ENCODE measurements at regions not wholly inside any gene's neighbourhood (a gene's known extent, or its start where the extent isn't known, plus 50 kb on each side); places are given as distances from the start of the nearest gene placed in this dataset.

DNA sequence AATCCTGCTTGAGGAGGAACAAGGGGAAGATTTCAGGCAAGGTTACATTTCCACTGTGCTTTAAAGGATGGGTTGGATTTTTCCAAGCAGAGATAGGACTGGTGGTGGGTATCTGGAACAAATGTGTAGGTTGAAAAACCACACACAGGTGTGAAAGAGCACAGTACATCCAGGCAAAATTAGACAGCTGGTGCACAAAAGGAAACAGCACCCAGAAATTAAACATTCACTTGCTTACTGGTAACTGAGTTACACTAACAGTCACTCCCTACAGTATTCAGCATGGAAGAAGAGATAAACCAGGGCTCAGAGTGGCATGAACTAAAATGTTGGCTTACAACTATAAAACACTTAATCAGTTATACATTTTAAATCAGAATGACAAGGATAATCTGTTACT is 81.5 kb upstream of the RASEF start (continued):
- TF ChIP-seq, protein P1, sequence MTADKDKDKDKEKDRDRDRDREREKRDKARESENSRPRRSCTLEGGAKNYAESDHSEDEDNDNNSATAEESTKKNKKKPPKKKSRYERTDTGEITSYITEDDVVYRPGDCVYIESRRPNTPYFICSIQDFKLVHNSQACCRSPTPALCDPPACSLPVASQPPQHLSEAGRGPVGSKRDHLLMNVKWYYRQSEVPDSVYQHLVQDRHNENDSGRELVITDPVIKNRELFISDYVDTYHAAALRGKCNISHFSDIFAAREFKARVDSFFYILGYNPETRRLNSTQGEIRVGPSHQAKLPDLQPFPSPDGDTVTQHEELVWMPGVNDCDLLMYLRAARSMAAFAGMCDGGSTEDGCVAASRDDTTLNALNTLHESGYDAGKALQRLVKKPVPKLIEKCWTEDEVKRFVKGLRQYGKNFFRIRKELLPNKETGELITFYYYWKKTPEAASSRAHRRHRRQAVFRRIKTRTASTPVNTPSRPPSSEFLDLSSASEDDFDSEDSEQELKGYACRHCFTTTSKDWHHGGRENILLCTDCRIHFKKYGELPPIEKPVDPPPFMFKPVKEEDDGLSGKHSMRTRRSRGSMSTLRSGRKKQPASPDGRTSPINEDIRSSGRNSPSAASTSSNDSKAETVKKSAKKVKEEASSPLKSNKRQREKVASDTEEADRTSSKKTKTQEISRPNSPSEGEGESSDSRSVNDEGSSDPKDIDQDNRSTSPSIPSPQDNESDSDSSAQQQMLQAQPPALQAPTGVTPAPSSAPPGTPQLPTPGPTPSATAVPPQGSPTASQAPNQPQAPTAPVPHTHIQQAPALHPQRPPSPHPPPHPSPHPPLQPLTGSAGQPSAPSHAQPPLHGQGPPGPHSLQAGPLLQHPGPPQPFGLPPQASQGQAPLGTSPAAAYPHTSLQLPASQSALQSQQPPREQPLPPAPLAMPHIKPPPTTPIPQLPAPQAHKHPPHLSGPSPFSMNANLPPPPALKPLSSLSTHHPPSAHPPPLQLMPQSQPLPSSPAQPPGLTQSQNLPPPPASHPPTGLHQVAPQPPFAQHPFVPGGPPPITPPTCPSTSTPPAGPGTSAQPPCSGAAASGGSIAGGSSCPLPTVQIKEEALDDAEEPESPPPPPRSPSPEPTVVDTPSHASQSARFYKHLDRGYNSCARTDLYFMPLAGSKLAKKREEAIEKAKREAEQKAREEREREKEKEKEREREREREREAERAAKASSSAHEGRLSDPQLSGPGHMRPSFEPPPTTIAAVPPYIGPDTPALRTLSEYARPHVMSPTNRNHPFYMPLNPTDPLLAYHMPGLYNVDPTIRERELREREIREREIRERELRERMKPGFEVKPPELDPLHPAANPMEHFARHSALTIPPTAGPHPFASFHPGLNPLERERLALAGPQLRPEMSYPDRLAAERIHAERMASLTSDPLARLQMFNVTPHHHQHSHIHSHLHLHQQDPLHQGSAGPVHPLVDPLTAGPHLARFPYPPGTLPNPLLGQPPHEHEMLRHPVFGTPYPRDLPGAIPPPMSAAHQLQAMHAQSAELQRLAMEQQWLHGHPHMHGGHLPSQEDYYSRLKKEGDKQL (CRISPR knock-in tag; IDR thresholded peaks at IDR 0.05; ENCODE audit: borderline replicate concordance), result no peak
- TF ChIP-seq ZNF316 (IDR thresholded peaks at IDR 0.05) (no peak), ZNF146 (CRISPR knock-in tag; IDR thresholded peaks at IDR 0.05; ENCODE audit: unreplicated experiment) (no peak), MIER1 (IDR thresholded peaks at IDR 0.05; ENCODE audit: low read depth) (no peak), RCOR1 (IDR thresholded peaks at IDR 0.05; ENCODE audit: borderline replicate concordance in 1 of 2, low read depth in 2 of 2, low read length in 2 of 2) (no peak)

DNA sequence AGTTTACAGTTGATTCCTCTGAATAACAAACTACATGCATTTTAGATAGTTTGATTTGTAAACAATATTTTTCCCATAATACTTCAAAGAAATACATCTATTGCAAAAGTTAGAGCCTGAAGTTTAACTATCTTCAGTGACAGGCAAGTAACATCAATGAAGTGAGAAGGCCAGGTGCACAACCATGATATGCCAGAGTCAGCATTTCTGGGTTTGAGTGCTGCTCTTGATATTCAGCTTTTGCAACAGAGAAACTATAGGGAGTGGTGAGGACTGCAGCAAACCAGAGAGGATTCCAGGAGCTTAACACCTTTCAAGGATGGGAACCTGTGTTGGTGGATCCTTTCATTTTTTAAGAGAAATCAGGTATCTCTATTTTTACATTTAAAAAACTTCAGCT is 79.4 kb upstream of the RASEF start:
- BruUV-seq (replicated peaks), result no TSS peak
- H3K9me1 ChIP-seq (ENCODE audit: control insufficient read depth, insufficient read depth, low read length), result no peaks in the 10 kb centered on the region
- no peaks in the 10 kb centered on the region for H3K27me3 ChIP-seq (ENCODE audit: control insufficient read depth in 2 of 2, insufficient read depth in 2 of 2, low read length in 2 of 2)
- H3K4me1 ChIP-seq (replicated peaks in 1 of 2; ENCODE audit: control insufficient read depth in 2 of 2, insufficient read depth in 2 of 2, low read length in 2 of 2), result no peaks in the 10 kb centered on the region
- no peak overlapping the region for H3K4me3 ChIP-seq
- no peaks in the 10 kb centered on the region for H3K79me2 ChIP-seq (ENCODE audit: control insufficient read depth, insufficient read depth, low read length)
- in situ Hi-C loops (cut with MboI) (no loop called here), intact Hi-C loops (cut with micrococcal nuclease) (no loop called here)
- no peak for DNase-seq (ENCODE audit: extremely low read depth in 1 of 4, low spot score in 3 of 4)
- no peak for FAIRE-seq
- no peak for ATAC-seq
- H3K9ac ChIP-seq (ENCODE audit: insufficient read depth in 1 of 2, low read depth in 2 of 2, low read length in 2 of 2), result no peak overlapping the region
- ChIA-PET POLR2A (no interaction called here), CTCF (ENCODE audit: low intra/inter-chr PET ratio) (no interaction called here)
- no peaks in the 10 kb centered on the region for H3K36me3 ChIP-seq (ENCODE audit: control insufficient read depth, insufficient read depth, low read length)
- H3K4me2 ChIP-seq (ENCODE audit: insufficient read depth, low read length), result no peak overlapping the region
- no peaks in the 10 kb centered on the region for H4K20me1 ChIP-seq (replicated peaks; ENCODE audit: control insufficient read depth, insufficient read depth, low read length)
- no peak overlapping the region for H3K27ac ChIP-seq (ENCODE audit: extremely low read depth, low read depth, low read length)
- TF ChIP-seq, protein P2, sequence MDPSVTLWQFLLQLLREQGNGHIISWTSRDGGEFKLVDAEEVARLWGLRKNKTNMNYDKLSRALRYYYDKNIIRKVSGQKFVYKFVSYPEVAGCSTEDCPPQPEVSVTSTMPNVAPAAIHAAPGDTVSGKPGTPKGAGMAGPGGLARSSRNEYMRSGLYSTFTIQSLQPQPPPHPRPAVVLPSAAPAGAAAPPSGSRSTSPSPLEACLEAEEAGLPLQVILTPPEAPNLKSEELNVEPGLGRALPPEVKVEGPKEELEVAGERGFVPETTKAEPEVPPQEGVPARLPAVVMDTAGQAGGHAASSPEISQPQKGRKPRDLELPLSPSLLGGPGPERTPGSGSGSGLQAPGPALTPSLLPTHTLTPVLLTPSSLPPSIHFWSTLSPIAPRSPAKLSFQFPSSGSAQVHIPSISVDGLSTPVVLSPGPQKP (CRISPR knock-in tag; IDR thresholded peaks at IDR 0.05), result no peak
- TF ChIP-seq HIVEP1 (CRISPR knock-in tag; IDR thresholded peaks at IDR 0.05), result no peak
- no peak for TF ChIP-seq HNRNPK (IDR thresholded peaks at IDR 0.05; ENCODE audit: low read depth, low read length, poor library complexity, severe bottlenecking)
- TF ChIP-seq NR2C2 (CRISPR knock-in tag; IDR thresholded peaks at IDR 0.05), result no peak
- no peak for TF ChIP-seq NR2C2 (tag; IDR thresholded peaks at IDR 0.05)
- TF ChIP-seq, protein P3, sequence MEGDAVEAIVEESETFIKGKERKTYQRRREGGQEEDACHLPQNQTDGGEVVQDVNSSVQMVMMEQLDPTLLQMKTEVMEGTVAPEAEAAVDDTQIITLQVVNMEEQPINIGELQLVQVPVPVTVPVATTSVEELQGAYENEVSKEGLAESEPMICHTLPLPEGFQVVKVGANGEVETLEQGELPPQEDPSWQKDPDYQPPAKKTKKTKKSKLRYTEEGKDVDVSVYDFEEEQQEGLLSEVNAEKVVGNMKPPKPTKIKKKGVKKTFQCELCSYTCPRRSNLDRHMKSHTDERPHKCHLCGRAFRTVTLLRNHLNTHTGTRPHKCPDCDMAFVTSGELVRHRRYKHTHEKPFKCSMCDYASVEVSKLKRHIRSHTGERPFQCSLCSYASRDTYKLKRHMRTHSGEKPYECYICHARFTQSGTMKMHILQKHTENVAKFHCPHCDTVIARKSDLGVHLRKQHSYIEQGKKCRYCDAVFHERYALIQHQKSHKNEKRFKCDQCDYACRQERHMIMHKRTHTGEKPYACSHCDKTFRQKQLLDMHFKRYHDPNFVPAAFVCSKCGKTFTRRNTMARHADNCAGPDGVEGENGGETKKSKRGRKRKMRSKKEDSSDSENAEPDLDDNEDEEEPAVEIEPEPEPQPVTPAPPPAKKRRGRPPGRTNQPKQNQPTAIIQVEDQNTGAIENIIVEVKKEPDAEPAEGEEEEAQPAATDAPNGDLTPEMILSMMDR (IDR thresholded peaks at IDR 0.05 in 2 of 3, conservative IDR thresholded peaks at IDR 0.05 in 1 of 3; ENCODE audit: insufficient read depth in 2 of 3, low read depth in 1 of 3, low read length in 3 of 3), result no peak
- TF ChIP-seq KDM1A (IDR thresholded peaks at IDR 0.05), result no peak
- no peaks in the 10 kb centered on the region for H3K9me3 ChIP-seq (replicated peaks; ENCODE audit: control insufficient read depth, insufficient read depth, low read depth, low read length)
- no peak overlapping the region for H2AFZ ChIP-seq (ENCODE audit: low read depth, low read length)

All from K562 (cell line).